Sigmoid colon (tissue), 4 donors: ENCODE measurements at regions not wholly inside any gene's neighbourhood (a gene's known extent, or its start where the extent isn't known, plus 50 kb on each side); places are given as distances from the start of the nearest gene placed in this dataset.

Experiments used
- CTCF ChIP-seq, 4 experiments: fragments of 450-650 bp in 3 of 4; fragments of 200-600 bp in 1 of 4; IDR thresholded peaks; one replicate each; pipeline ENCODE4 v1.5.1; 2016 to 2019; ENCODE audit warnings: antibody characterized with exemption in 4 of 4, mild to moderate bottlenecking in 3 of 4, moderate library complexity in 2 of 4
- EP300 ChIP-seq, 4 donors: sonication (generic); formaldehyde crosslinking; IDR thresholded peaks; one replicate each; pipeline ENCODE4 v1.6.1; 2017; ENCODE audit warnings: antibody characterized with exemption in 4 of 4

DNA sequence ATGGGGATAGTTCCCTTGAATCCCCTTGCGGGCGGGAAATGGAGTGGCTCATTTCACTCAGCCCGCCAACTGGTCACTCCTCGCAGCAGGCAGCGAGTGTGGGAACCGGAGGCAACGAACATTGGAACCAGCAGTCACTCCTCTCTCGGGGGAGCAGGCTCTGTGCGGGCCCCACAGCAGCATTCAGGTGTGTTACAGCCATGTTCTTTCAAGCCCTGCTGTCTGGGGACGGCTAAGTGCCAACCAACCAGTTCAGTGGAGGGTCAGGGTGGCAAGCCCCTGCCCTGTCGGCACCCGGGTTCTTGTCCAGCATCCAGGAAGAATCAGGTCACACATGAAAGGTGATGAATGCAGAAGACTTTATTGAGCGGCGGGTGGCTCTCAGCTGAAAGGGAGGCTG is 370.5 kb downstream of the NUF2 start:
- no peak for TF ChIP-seq EP300 (IDR thresholded peaks at IDR 0.05)
- TF ChIP-seq CTCF (IDR thresholded peaks at IDR 0.05): no peak
